GM12891 (cell line): ENCODE measurements at regions not wholly inside any gene's neighbourhood (a gene's known extent, or its start where the extent isn't known, plus 50 kb on each side); places are given as distances from the start of the nearest gene placed in this dataset.

ENCODE experiments used
- POLR2A ChIP-seq: IDR thresholded peaks from 2 replicates; pipeline ENCODE4 v1.6.1; 2011; ENCODE audit warnings: low read depth, low read length, control low read depth
- POLR2AphosphoS5 ChIP-seq: IDR thresholded peaks from 2 replicates; pipeline ENCODE4 v1.6.1; 2011; ENCODE audit warnings: low read depth, low read length, control low read depth
- SPI1 ChIP-seq: IDR thresholded peaks from 2 replicates; pipeline ENCODE4 v1.6.1; 2011; ENCODE audit warnings: low read depth, low read length, control low read depth
- TAF1 ChIP-seq: IDR thresholded peaks from 2 replicates; pipeline ENCODE4 v1.6.1; 2011; ENCODE audit warnings: low read depth, low read length, control low read depth

GRCh38 chr6:94597487-94597886 is 979.8 kb upstream of the MANEA start:
- no peak for TF ChIP-seq POLR2AphosphoS5
- TF ChIP-seq POLR2A: no peak
- TF ChIP-seq TAF1: no peak
- TF ChIP-seq SPI1: no peak
